ENCODE measurements at regions not wholly inside any gene's neighbourhood (a gene's known extent, or its start where the extent isn't known, plus 50 kb on each side); places are given as distances from the start of the nearest gene placed in this dataset.

- DNase-seq, result no peak
Measured at GRCh38 chr12:111035578-111036301, 115.4 kb upstream of the MYL2 start.

- DNase-seq, result peak; percentile 32 to 34
Measured at GRCh38 chr12:111034886-111035577, 114.7 kb upstream of the MYL2 start.

GRCh38 chr12:111034083-111034885 is 113.9 kb upstream of the MYL2 start, which contains the start of gene CUX2:
TSS of gene CUX2 (plus strand) at chr12:111034165.
- peak; percentile 32 to 44 for DNase-seq

GRCh38 chr12:111033281-111034082 is 113.1 kb upstream of the MYL2 start:
- DNase-seq, result peak; percentile 39 to 44

- no peak for DNase-seq
Measured at GRCh38 chr12:111032591-111032919, 112.2 kb upstream of the MYL2 start.

GRCh38 chr12:111031916-111032590 is 111.7 kb upstream of the MYL2 start:
- DNase-seq, result no peak

GRCh38 chr12:111030800-111031199 is 110.4 kb upstream of the MYL2 start:
- no peak for DNase-seq

GRCh38 chr12:111029732-111030131 is 109.4 kb upstream of the MYL2 start:
- no peak for DNase-seq

- no peak for DNase-seq
Measured at GRCh38 chr12:111029305-111029704, 108.9 kb upstream of the MYL2 start.

- DNase-seq, result no peak
Measured at GRCh38 chr12:111028830-111029229, 108.5 kb upstream of the MYL2 start.

GRCh38 chr12:111027431-111027830 is 107.1 kb upstream of the MYL2 start:
- DNase-seq, result no peak

- no peak for DNase-seq
Measured at GRCh38 chr12:111025792-111026430, 105.5 kb upstream of the MYL2 start.

GRCh38 chr12:111025301-111025700 is 104.9 kb upstream of the MYL2 start:
- no peak for DNase-seq

- peak; percentile 25 to 30 for DNase-seq
Measured at GRCh38 chr12:111024205-111024801, 103.9 kb upstream of the MYL2 start.

- no peak for DNase-seq
Measured at GRCh38 chr12:111022386-111022785, 102.0 kb upstream of the MYL2 start.

GRCh38 chr12:111014547-111014946 is 94.2 kb upstream of the MYL2 start:
- DNase-seq, result no peak

- DNase-seq, result no peak
Measured at GRCh38 chr12:111012918-111013317, 92.5 kb upstream of the MYL2 start.

GRCh38 chr12:111011999-111012600 is 91.7 kb upstream of the MYL2 start:
- no peak for DNase-seq

- no peak for DNase-seq
Measured at GRCh38 chr12:111010916-111011657, 90.7 kb upstream of the MYL2 start.

GRCh38 chr12:111010061-111010460 is 89.7 kb upstream of the MYL2 start:
- DNase-seq, result no peak
